Activated T-helper 2 cell treated with anti-CD3 and anti-CD28 coated beads, Interferon-gamma antibody, Interleukin-2, Interleukin-4, amounts not matched to agents 10 μg/mL and 5 μg/mL and 100 μg/mL, durations not matched to agents 14 hours and 24 hours and 36 hours (primary cell): ENCODE measurements at regions not wholly inside any gene's neighbourhood (a gene's known extent, or its start where the extent isn't known, plus 50 kb on each side); places are given as distances from the start of the nearest gene placed in this dataset.
"Not testable (repeated sequence)": the region's sequence is repeated elsewhere in the genome, so short reads cannot be mapped to it uniquely, and the experiment has no call there.

Experiments used
- DNase-seq: peaks from one replicate; pipeline ENCODE4 v3.0.0; 2021; ENCODE audit warnings: low spot score
- H3K27ac Mint-ChIP-seq: one replicate; pipeline ENCODE4 v1.8.0; 2021; ENCODE audit warnings: mixed read lengths
- H3K27me3 Mint-ChIP-seq: one replicate; pipeline ENCODE4 v1.8.0; 2021; ENCODE audit warnings: low read depth, mixed read lengths
- H3K36me3 Mint-ChIP-seq: one replicate; pipeline ENCODE4 v1.8.0; 2021; ENCODE audit warnings: low read depth, mixed read lengths
- H3K4me1 Mint-ChIP-seq: one replicate; pipeline ENCODE4 v1.8.0; 2021; ENCODE audit warnings: low read depth, mixed read lengths
- H3K4me3 Mint-ChIP-seq: one replicate; pipeline ENCODE4 v1.8.0; 2021; ENCODE audit warnings: low read depth, mild to moderate bottlenecking, moderate library complexity, mixed read lengths
- H3K9me3 Mint-ChIP-seq: one replicate; pipeline ENCODE4 v1.8.0; 2021; ENCODE audit warnings: mixed read lengths
- intact Hi-C: fragments of 100-400 bp; cut with micrococcal nuclease; formaldehyde crosslinking; loops from one replicate; pipeline ENCODE4 v1.15.1; 2023

- no peaks in the 10 kb centered on the region for H3K36me3 Mint-ChIP-seq
- intact Hi-C loops = no loop called here
- no peaks in the 10 kb centered on the region for H3K27me3 Mint-ChIP-seq
- no peak for DNase-seq
- H3K27ac Mint-ChIP-seq = no peak overlapping the region
- no peak overlapping the region for H3K4me3 Mint-ChIP-seq
- H3K4me1 Mint-ChIP-seq = no peaks in the 10 kb centered on the region
- no peaks in the 10 kb centered on the region for H3K9me3 Mint-ChIP-seq
These were observed 258.7 kb downstream of the SOX9 start for GRCh38 chr17:72379516-72379915.

GRCh38 chr17:72380120-72380519, 259.3 kb downstream of the SOX9 start:
- no peaks in the 10 kb centered on the region for H3K36me3 Mint-ChIP-seq
- intact Hi-C loops = no loop called here
- no peak overlapping the region for H3K4me3 Mint-ChIP-seq

GRCh38 chr17:72380737-72381136, 259.9 kb downstream of the SOX9 start:
- H3K27me3 Mint-ChIP-seq = no peaks in the 10 kb centered on the region
- DNase-seq = no peak
- no peak overlapping the region for H3K27ac Mint-ChIP-seq
- intact Hi-C loops = no loop called here
- no peaks in the 10 kb centered on the region for H3K9me3 Mint-ChIP-seq
- H3K36me3 Mint-ChIP-seq = no peaks in the 10 kb centered on the region
- no peak overlapping the region for H3K4me3 Mint-ChIP-seq
- H3K4me1 Mint-ChIP-seq = no peaks in the 10 kb centered on the region

More at GRCh38 chr17:72380120-72380519, 259.3 kb downstream of the SOX9 start:
- DNase-seq = no peak
- H3K27ac Mint-ChIP-seq = no peak overlapping the region
- no peaks in the 10 kb centered on the region for H3K9me3 Mint-ChIP-seq
- H3K4me1 Mint-ChIP-seq = no peaks in the 10 kb centered on the region
- no peaks in the 10 kb centered on the region for H3K27me3 Mint-ChIP-seq

GRCh38 chr17:72381597-72382397, 261.0 kb downstream of the SOX9 start:
- no peaks in the 10 kb centered on the region for H3K36me3 Mint-ChIP-seq

GRCh38 chr17:72382971-72383722, 262.3 kb downstream of the SOX9 start:
- DNase-seq = no peak
- intact Hi-C loops = no loop called here
- no peaks in the 10 kb centered on the region for H3K27me3 Mint-ChIP-seq
- no peaks in the 10 kb centered on the region for H3K9me3 Mint-ChIP-seq
- no peak overlapping the region for H3K27ac Mint-ChIP-seq
- H3K4me1 Mint-ChIP-seq = no peaks in the 10 kb centered on the region
- no peak overlapping the region for H3K4me3 Mint-ChIP-seq
- H3K36me3 Mint-ChIP-seq = no peaks in the 10 kb centered on the region

More at GRCh38 chr17:72381597-72382397, 261.0 kb downstream of the SOX9 start:
- no peaks in the 10 kb centered on the region for H3K4me1 Mint-ChIP-seq
- H3K9me3 Mint-ChIP-seq = no peaks in the 10 kb centered on the region
- H3K27me3 Mint-ChIP-seq = no peaks in the 10 kb centered on the region
- H3K4me3 Mint-ChIP-seq = no peak overlapping the region
- H3K27ac Mint-ChIP-seq = no peak overlapping the region
- intact Hi-C loops = no loop called here
- DNase-seq = no peak

GRCh38 chr17:72385475-72385874, 264.7 kb downstream of the SOX9 start:
- H3K27ac Mint-ChIP-seq = no peak overlapping the region
- intact Hi-C loops = no loop called here
- H3K36me3 Mint-ChIP-seq = no peaks in the 10 kb centered on the region
- H3K27me3 Mint-ChIP-seq = no peaks in the 10 kb centered on the region
- no peak overlapping the region for H3K4me3 Mint-ChIP-seq
- DNase-seq = no peak
- H3K4me1 Mint-ChIP-seq = no peaks in the 10 kb centered on the region
- H3K9me3 Mint-ChIP-seq = no peaks in the 10 kb centered on the region

GRCh38 chr17:72386173-72386572, 265.4 kb downstream of the SOX9 start:
- H3K4me1 Mint-ChIP-seq, DNase-seq, H3K27me3 Mint-ChIP-seq, H3K27ac Mint-ChIP-seq, H3K36me3 Mint-ChIP-seq, intact Hi-C loops, H3K9me3 Mint-ChIP-seq, H3K4me3 Mint-ChIP-seq: not testable (repeated sequence)

GRCh38 chr17:72386619-72387237, 265.9 kb downstream of the SOX9 start:
- Mint-ChIP-seq H3K4me1 (no peaks in the 10 kb centered on the region), H3K36me3 (no peaks in the 10 kb centered on the region), H3K27ac (no peak overlapping the region), H3K4me3 (no peak overlapping the region), H3K27me3 (no peaks in the 10 kb centered on the region), H3K9me3 (no peaks in the 10 kb centered on the region)
- intact Hi-C loops = no loop called here
- no peak for DNase-seq

GRCh38 chr17:72387487-72387886, 266.7 kb downstream of the SOX9 start:
- Mint-ChIP-seq H3K9me3 (no peaks in the 10 kb centered on the region), H3K27me3 (no peaks in the 10 kb centered on the region), H3K4me1 (no peaks in the 10 kb centered on the region), H3K36me3 (no peaks in the 10 kb centered on the region), H3K4me3 (no peak overlapping the region), H3K27ac (no peak overlapping the region)
- no peak for DNase-seq
- intact Hi-C loops = no loop called here

- intact Hi-C loops = no loop called here
- DNase-seq = no peak
- H3K36me3 Mint-ChIP-seq = no peaks in the 10 kb centered on the region
- no peak overlapping the region for H3K4me3 Mint-ChIP-seq
- no peak overlapping the region for H3K27ac Mint-ChIP-seq
- H3K9me3 Mint-ChIP-seq = no peaks in the 10 kb centered on the region
- no peaks in the 10 kb centered on the region for H3K4me1 Mint-ChIP-seq
- H3K27me3 Mint-ChIP-seq = no peaks in the 10 kb centered on the region
These were observed 267.1 kb downstream of the SOX9 start for GRCh38 chr17:72387969-72388368.

- no peaks in the 10 kb centered on the region for H3K36me3 Mint-ChIP-seq
- DNase-seq = no peak
- no peak overlapping the region for H3K27ac Mint-ChIP-seq
- intact Hi-C loops = no loop called here
- no peaks in the 10 kb centered on the region for H3K9me3 Mint-ChIP-seq
- no peaks in the 10 kb centered on the region for H3K4me1 Mint-ChIP-seq
- no peak overlapping the region for H3K4me3 Mint-ChIP-seq
- no peaks in the 10 kb centered on the region for H3K27me3 Mint-ChIP-seq
These were observed 268.1 kb downstream of the SOX9 start for GRCh38 chr17:72388765-72389473.

- no peak for DNase-seq
- no peaks in the 10 kb centered on the region for H3K36me3 Mint-ChIP-seq
- no peak overlapping the region for H3K4me3 Mint-ChIP-seq
- no peaks in the 10 kb centered on the region for H3K4me1 Mint-ChIP-seq
- no peaks in the 10 kb centered on the region for H3K9me3 Mint-ChIP-seq
- H3K27me3 Mint-ChIP-seq = no peaks in the 10 kb centered on the region
- intact Hi-C loops = no loop called here
- no peak overlapping the region for H3K27ac Mint-ChIP-seq
These were observed 270.1 kb downstream of the SOX9 start for GRCh38 chr17:72390675-72391508.
